GM18499 (cell line): ENCODE measurements at regions not wholly inside any gene's neighbourhood (a gene's known extent, or its start where the extent isn't known, plus 50 kb on each side); places are given as distances from the start of the nearest gene placed in this dataset.

Experiments used
- ATAC-seq: cut with Tn5 transposase; IDR thresholded peaks from one replicate; pipeline ENCODE4 v1.9.1; 2021; ENCODE audit warnings: moderate number of reproducible peaks; ENCODE audit not compliant: insufficient read depth, unreplicated experiment

GRCh38 chr18:61136711-61137251 lies 196.4 kb upstream of the CDH20 start:
- no peak for ATAC-seq

DNA sequence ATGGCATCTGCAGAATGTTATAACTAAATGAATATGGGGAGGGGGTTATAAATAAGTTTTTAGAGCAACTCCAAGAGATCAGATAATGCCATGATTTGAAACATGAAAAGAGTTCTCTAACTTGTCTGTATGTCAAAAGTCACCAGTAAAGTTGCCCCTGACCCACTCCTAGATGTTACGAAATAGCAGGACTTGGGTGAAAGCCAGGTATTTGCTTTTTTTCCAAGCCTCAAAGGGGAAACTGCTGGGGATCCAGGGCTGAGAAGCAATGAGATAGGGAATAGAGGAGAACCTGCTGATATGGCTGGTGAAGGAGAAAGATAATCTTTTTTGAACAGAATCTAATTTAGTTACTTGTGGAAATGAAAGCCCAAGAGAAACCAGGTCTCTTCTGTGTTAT lies 191.5 kb upstream of the CDH20 start:
- ATAC-seq, result no peak

DNA sequence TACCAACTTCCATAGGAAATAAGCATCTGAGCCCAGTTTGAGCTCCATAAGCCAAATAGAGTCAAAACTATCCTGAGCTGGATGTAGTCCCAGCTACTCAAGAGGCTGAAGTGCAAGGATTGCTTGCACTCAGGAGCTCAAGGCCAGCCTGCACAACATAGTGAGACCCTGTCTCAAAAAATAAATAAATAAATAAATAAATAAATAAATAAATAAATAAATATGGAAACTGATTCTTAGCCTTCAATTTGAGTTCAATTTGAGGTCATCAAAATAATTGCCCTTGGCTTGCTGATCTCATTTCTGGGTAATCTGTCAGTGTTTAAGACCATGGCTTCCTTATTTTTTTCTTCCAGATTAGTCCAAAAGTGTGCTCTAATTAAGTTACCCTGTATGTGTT lies 184.9 kb upstream of the CDH20 start:
- ATAC-seq, result no peak

DNA sequence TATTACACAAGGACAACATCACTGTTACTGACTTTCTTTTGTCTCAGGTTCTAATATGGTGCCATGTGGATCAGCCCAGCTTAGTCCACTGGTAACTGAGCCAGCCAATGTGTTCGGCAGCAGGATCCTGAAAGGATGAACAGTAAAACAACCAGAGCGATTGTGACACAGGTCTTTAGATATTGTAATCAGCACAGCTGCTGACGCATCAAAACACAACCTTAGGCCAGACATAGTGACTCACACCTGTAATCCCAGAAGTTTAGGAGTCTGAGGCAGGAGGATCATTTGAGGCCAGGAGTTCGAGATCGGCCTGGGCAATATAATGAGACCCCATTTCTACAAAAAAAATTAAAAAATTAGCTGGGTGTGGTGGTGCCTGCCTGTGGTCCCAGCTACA lies 183.4 kb upstream of the CDH20 start:
- no peak for ATAC-seq

- no peak for ATAC-seq
Measured at GRCh38 chr18:61153571-61153970, 179.7 kb upstream of the CDH20 start.

DNA sequence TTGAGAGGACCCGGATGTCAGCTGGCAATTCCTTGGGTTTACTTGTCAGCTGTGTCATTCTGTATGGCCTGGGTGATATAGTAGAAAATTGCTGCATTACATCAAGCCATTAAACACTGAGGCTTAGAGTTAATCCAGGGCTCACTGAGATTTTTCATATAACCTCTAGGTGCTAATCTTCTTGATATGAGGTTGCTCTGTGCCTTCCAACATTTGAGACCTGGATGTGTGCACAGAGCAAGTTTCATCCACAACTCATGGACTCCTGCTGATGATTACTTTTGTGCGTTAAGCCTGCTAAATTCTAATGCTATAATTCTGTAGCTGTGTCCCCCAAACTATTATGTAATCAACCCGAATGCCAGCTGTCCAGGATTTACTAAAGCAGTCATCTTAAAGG lies 178.4 kb upstream of the CDH20 start:
- ATAC-seq, result no peak

DNA sequence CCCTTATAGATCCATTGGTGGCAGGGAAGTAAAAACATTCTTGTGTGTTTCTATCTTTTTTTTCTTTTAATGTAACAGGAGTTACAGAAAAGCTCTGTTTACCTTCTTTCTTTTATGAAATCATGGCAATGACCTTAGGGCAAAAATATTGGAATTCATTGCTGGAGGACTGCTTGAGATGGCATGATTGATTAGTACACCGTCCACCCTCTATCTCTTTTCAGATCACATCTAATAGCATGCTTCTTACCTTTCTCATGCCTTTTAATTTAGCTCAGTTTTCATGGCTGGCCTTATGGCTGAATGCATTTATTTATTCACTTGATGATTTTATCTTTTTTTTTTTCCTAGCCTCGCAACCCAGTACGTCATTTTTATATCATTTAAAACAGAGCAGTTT lies 177.6 kb upstream of the CDH20 start:
- no peak for ATAC-seq

DNA sequence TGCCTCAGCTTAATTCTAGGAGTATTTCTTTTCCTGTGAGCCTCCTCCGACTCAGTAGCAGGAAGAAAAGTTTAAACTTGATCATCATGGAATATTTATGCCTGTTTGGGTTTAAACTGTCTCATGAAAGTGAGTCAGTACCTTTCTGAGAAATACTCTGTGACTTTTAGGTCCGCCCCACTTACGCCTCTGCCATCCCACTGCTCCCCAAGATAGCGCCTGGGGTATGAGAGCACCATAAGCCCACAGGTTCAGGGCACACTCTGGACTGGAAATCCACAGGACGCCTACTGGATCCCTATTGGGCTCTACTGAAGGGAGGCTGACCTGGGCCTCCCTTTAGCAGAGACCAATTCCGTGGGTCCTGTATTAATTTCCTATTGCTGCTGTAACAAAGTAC lies 175.8 kb upstream of the CDH20 start:
- ATAC-seq, result no peak

GRCh38 chr18:61159246-61159645 lies 174.0 kb upstream of the CDH20 start:
- no peak for ATAC-seq

DNA sequence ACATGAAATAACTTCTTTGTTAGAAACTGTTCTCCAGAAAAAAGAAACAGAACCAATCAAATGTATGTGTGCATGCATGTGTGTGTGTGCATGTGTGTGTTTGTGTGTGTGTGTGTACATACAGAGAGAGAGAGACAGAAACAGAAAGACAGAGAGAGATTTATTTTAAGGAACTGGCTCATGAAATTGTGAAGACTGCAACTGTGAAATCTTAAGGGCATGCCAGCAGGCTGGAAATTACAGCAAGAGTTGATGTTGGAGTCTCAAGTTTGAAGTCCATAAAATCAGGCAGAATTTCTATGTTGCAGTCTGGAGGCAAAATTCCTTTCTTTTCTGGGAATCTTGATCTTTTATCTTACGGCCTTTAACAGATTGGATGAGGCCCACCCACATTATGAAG lies 168.9 kb upstream of the CDH20 start:
- no peak for ATAC-seq

GRCh38 chr18:61167902-61168301 lies 165.3 kb upstream of the CDH20 start:
- ATAC-seq, result no peak

- ATAC-seq, result no peak
Measured at GRCh38 chr18:61169386-61169785, 163.8 kb upstream of the CDH20 start.

- no peak for ATAC-seq
Measured at GRCh38 chr18:61172624-61173023, 160.6 kb upstream of the CDH20 start.

DNA sequence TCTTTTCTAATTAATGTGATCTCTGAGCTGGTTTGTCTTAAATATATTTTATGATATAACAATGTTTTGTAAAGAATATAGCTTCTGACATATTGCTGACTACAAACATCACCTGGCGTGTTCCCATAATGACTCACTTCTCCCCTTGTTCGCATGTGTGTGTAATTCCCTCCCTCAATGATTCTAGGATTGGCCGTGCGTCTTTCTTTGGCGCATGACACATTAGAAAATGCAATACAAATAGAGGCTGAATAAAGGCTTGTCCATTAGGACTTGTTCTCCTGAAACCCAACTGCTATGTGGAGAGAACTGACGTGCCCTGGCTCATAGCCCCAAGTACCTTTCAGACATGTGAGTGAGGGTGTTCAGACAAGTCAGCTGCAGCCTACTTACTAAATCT lies 159.7 kb upstream of the CDH20 start:
- ATAC-seq, result no peak

DNA sequence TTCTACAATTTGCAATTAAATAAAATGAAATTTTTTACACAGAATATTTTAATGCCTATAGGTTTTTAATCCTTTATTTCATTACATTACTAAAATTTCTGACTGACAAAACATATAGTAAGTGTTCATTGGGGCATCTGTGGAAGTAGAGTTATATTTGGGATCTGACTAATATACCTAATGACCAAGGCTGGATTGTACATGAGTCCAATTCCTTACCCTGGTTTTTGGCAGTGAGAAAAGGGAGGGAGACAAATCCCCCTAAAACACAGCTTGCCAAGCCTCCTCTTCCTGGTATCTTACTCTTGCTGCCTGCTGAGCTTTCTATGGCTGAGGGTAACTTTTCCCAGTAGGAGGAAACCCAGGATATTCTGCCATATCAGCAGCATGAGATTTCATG lies 149.4 kb upstream of the CDH20 start:
- ATAC-seq, result no peak

DNA sequence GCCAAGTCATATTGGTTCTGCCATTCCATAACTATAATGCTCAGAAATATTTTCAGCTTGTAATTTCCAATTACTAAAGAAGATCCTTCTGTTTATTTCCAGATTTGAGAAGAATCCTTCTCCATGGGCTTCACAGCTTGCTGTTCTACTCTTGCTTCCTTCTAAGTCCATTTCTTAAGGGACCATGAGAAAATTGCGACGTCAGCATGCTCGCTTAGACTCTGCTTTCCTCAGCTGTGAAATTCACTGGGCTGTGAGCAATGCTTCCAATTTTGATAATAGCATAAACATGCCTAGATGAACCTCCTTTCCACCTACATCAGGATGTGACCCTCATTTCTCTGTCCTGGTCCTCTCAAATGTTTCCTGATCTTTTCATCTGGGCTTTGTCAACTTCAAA lies 145.3 kb upstream of the CDH20 start:
- ATAC-seq, result no peak

GRCh38 chr18:61189376-61189775 lies 143.9 kb upstream of the CDH20 start:
- no peak for ATAC-seq

DNA sequence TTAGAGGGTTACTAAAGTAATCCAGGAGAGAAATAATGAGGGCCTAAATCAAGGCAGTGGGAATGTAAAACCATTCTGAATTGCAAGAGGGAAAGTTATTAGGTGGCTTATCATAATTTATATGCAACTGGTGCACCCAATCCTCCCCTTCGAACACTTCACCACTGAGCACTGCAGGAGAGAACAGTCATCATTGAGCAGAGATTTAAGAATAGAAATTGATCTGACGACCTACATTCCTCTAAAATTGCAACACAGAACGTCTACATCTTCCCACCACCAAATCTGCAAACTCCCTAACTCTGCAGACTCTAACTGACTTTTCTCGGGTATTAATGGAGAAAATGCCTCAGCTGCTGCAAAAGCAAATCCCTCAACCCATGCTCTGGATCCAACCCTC lies 138.5 kb upstream of the CDH20 start:
- no peak for ATAC-seq

GRCh38 chr18:61196750-61197149 lies 136.5 kb upstream of the CDH20 start:
- no peak for ATAC-seq

- no peak for ATAC-seq
Measured at GRCh38 chr18:61198486-61198885, 134.7 kb upstream of the CDH20 start.

DNA sequence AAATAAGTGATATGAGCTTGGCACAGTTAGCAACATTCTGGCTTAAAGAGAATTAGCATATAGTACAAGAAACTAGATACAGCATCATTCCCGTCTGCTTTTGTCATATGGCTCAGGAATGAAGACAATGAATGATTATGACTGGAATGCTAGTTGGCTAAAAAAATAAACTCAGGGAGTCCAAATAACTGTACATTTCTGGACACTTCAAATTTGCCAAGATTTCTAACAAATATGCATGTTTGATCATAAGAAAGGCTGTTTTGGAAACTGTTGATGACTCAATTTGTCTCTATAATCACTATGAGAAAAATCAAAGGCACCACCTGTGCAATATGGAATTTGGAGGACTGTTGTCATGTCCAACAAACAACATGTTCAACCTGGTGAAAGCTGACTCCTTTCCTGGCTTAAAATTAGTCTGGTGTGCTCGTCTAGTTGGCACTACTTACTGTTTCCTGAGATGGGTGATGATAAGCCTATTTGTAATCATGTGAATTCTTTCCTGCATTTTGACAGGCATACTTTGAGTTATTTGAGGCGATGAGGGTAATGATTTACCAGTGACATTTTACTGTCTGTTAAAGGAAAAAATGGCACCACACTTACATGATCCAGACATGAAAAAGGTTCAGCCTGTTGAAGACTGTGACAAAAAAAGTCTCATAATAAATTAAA lies 133.9 kb upstream of the CDH20 start:
- ATAC-seq, result no peak

GRCh38 chr18:61201511-61201910 lies 131.7 kb upstream of the CDH20 start:
- ATAC-seq, result no peak

GRCh38 chr18:61203151-61203550 lies 130.1 kb upstream of the CDH20 start:
- ATAC-seq, result no peak
